Mesenchymal stem cell (in vitro differentiated cells and primary cell): ENCODE measurements at regions not wholly inside any gene's neighbourhood (a gene's known extent, or its start where the extent isn't known, plus 50 kb on each side); places are given as distances from the start of the nearest gene placed in this dataset.
"Not testable (repeated sequence)": the region's sequence is repeated elsewhere in the genome, so short reads cannot be mapped to it uniquely, and the experiment has no call there.

Source experiments
- DNase-seq: peaks from one replicate; pipeline ENCODE4 v3.0.0-alpha.2; 2013
- H2AFZ ChIP-seq: one replicate; pipeline ENCODE4 v1.6.1; 2013; ENCODE audit warnings: low read depth, mild to moderate bottlenecking, control low read depth, inconsistent platforms, low read length, moderate library complexity
- H2AK5ac ChIP-seq: 2 replicates; pipeline ENCODE4 v1.6.1; 2013; ENCODE audit warnings: low read length, moderate library complexity, mild to moderate bottlenecking, inconsistent platforms; ENCODE audit not compliant: severe bottlenecking
- H2BK120ac ChIP-seq: one replicate; pipeline ENCODE4 v1.6.1; 2013; ENCODE audit warnings: low read depth, mild to moderate bottlenecking, inconsistent platforms, low read length, moderate library complexity
- H2BK12ac ChIP-seq, 2 experiments: one replicate each; pipeline ENCODE4 v1.6.1; 2013; ENCODE audit warnings: inconsistent platforms in 2 of 2, low read length in 2 of 2, mild to moderate bottlenecking in 2 of 2, moderate library complexity in 2 of 2, control low read depth in 1 of 2
- H2BK15ac ChIP-seq: one replicate; pipeline ENCODE4 v1.6.1; 2013; ENCODE audit warnings: mild to moderate bottlenecking, low read depth, inconsistent platforms; ENCODE audit not compliant: poor library complexity, severe bottlenecking
- H2BK5ac ChIP-seq: 2 replicates; pipeline ENCODE4 v1.6.1; 2013; ENCODE audit warnings: low read depth, mild to moderate bottlenecking, low read length, control low read depth, inconsistent platforms; ENCODE audit not compliant: poor library complexity, severe bottlenecking
- H3K14ac ChIP-seq, 2 experiments: one replicate each; pipeline ENCODE4 v1.6.1; 2013; ENCODE audit warnings: inconsistent platforms in 2 of 2, low read length in 2 of 2, control low read depth in 1 of 2, mild to moderate bottlenecking in 1 of 2, moderate library complexity in 1 of 2
- H3K18ac ChIP-seq, 2 experiments: one replicate each; pipeline ENCODE4 v1.6.1; 2013; ENCODE audit warnings: inconsistent platforms in 2 of 2, low read length in 2 of 2, control low read depth in 1 of 2, low read depth in 1 of 2, mild to moderate bottlenecking in 1 of 2
- H3K23ac ChIP-seq, 2 experiments: one replicate each; pipeline ENCODE4 v1.6.1; 2013; ENCODE audit warnings: inconsistent platforms in 2 of 2, low read length in 2 of 2, mild to moderate bottlenecking in 2 of 2, moderate library complexity in 2 of 2, control low read depth in 1 of 2
- H3K27ac ChIP-seq: 2 replicates; pipeline ENCODE4 v1.5.1; 2013; ENCODE audit warnings: mild to moderate bottlenecking, moderate library complexity, low read length, control low read depth, inconsistent platforms; ENCODE audit not compliant: poor library complexity, severe bottlenecking
- H3K27me3 ChIP-seq, 2 experiments: 2 replicates each; pipeline versions ENCODE4 v1.6.1 to v1.7.0; 2013; ENCODE audit warnings: low read length in 2 of 2, mild to moderate bottlenecking in 2 of 2, moderate library complexity in 2 of 2, control low read depth in 1 of 2, inconsistent platforms in 1 of 2; ENCODE audit not compliant: control insufficient read depth in 1 of 2, insufficient read depth in 1 of 2
- H3K36me3 ChIP-seq, 2 experiments: 2 replicates each; pipeline versions ENCODE4 v1.6.1 to v1.7.0; 2013; ENCODE audit warnings: low read length in 2 of 2, control low read depth in 1 of 2, inconsistent platforms in 1 of 2, low read depth in 1 of 2, mild to moderate bottlenecking in 1 of 2; ENCODE audit not compliant: insufficient read depth in 2 of 2, control insufficient read depth in 1 of 2
- H3K4ac ChIP-seq, 2 experiments: one replicate each; pipeline ENCODE4 v1.6.1; 2013; ENCODE audit warnings: inconsistent platforms in 2 of 2, low read length in 2 of 2, mild to moderate bottlenecking in 2 of 2, moderate library complexity in 2 of 2, control low read depth in 1 of 2, low read depth in 1 of 2
- H3K4me1 ChIP-seq: 2 replicates; pipeline ENCODE4 v1.6.1; 2013; ENCODE audit warnings: low read depth, low read length, control low read depth; ENCODE audit not compliant: control insufficient read depth, insufficient read depth
- H3K4me2 ChIP-seq: 2 replicates; pipeline ENCODE4 v1.6.1; 2013; ENCODE audit warnings: low read length, mild to moderate bottlenecking, inconsistent platforms; ENCODE audit not compliant: poor library complexity, severe bottlenecking
- H3K4me3 ChIP-seq, 2 experiments: 2 replicates each; pipeline versions ENCODE4 v1.5.1 to v1.7.0; 2013; ENCODE audit warnings: low read length in 2 of 2, mild to moderate bottlenecking in 2 of 2, control low read depth in 1 of 2, low read depth in 1 of 2; ENCODE audit not compliant: insufficient read depth in 1 of 2
- H3K79me1 ChIP-seq: replicated peaks from 2 replicates; pipeline ENCODE4 v1.6.1; 2013; ENCODE audit warnings: mild to moderate bottlenecking, control low read depth, low read length, inconsistent platforms; ENCODE audit not compliant: poor library complexity, severe bottlenecking
- H3K9ac ChIP-seq: 2 replicates; pipeline ENCODE4 v1.7.0; 2013; ENCODE audit warnings: mild to moderate bottlenecking, low read length, moderate library complexity
- H3K9me3 ChIP-seq: 2 replicates; pipeline ENCODE4 v1.7.0; 2013; ENCODE audit warnings: mild to moderate bottlenecking, low read length; ENCODE audit not compliant: control insufficient read depth
- H4K8ac ChIP-seq: one replicate; pipeline ENCODE4 v1.6.1; 2013; ENCODE audit warnings: inconsistent platforms, mild to moderate bottlenecking, low read length, moderate library complexity
- H4K91ac ChIP-seq: one replicate; pipeline ENCODE4 v1.6.1; 2013; ENCODE audit warnings: mild to moderate bottlenecking, low read length, inconsistent platforms
- WGBS: methylation state at CpG from one replicate; pipeline ENCODE4 v1.1.7; 2013; ENCODE audit warnings: mixed read lengths; 5-methylcytosine and 5-hydroxymethylcytosine counted together

DNA sequence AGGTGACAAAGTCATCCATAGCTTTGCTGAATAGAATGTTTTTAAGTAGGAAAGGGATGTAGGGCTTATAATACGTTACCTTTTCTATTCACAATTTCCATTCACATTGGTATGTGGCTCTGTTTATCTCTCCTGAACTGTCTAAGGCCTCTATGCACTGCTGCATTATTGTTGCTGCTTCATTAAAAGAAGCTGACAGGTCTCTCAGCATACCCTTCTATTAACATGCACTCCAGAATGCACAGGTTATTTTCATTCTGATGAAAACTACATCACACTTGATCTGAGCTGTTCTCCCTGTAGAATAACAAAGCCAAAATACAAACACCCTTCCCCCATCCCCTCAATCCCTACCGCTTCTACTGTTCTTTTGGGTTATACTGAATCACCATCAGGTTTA is 399.3 kb downstream of the TBC1D32 start:
- 75% methylated on average over 1 of the region's 2 CpGs for WGBS
- H3K23ac ChIP-seq = no peak overlapping the region
- no peak overlapping the region for H2BK120ac ChIP-seq
- no peaks in the 10 kb centered on the region for H3K27me3 ChIP-seq
- H4K91ac ChIP-seq = no peak overlapping the region
- no peak overlapping the region for H2BK12ac ChIP-seq
- no peak overlapping the region for H3K4me3 ChIP-seq
- no peak overlapping the region for H2BK15ac ChIP-seq
- H3K14ac ChIP-seq = no peak overlapping the region
- H3K9me3 ChIP-seq = no peaks in the 10 kb centered on the region
- no peak overlapping the region for H2BK5ac ChIP-seq
- no peak overlapping the region for H3K9ac ChIP-seq
- H3K4me2 ChIP-seq = no peak overlapping the region
- H3K4ac ChIP-seq = no peak overlapping the region
- no peak overlapping the region for H3K27ac ChIP-seq
- no peaks in the 10 kb centered on the region for H3K4me1 ChIP-seq
- no peak overlapping the region for H3K18ac ChIP-seq
- H3K79me1 ChIP-seq = no peaks in the 10 kb centered on the region
- DNase-seq = no peak
- H2AFZ ChIP-seq = no peak overlapping the region
- H2AK5ac ChIP-seq = no peak overlapping the region
- H3K36me3 ChIP-seq = no peaks in the 10 kb centered on the region
- no peak overlapping the region for H4K8ac ChIP-seq

DNA sequence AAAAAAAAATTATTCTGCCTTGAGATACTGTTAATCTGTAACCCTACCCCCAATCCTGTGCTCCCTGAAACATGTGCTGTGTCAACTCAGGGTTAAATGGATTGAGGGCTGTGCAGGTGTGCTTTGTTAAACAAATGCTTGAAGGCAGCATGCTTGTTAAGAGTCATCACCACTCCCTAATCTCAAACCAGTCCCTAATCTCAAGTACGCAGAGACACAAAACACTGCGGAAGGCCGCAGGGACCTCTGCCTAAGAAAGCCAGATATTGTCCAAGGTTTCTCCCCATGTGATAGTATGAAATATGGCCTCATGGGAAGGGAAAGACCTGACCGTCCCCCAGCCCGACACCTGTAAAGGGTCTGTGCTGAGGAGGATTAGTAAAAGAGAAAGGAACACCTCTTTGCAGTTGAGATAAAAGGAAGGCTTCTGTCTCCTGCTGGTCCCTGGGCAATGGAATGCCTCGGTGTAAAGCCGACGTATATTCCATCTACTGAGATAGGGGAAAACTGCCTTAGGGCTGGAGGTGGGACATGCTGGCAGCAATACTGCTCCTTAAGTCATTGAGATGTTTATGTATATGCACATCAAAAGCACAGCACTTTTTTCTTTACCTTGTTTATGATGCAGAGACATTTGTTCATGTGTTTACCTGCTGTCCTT is 402.6 kb downstream of the TBC1D32 start:
- H3K4me3 ChIP-seq, H4K8ac ChIP-seq, H3K9me3 ChIP-seq, H2AK5ac ChIP-seq, H3K18ac ChIP-seq, H3K4me2 ChIP-seq, H2BK15ac ChIP-seq, H2AFZ ChIP-seq, H3K14ac ChIP-seq, H3K4ac ChIP-seq, H3K9ac ChIP-seq, DNase-seq, H3K23ac ChIP-seq, H2BK12ac ChIP-seq, H2BK5ac ChIP-seq, H4K91ac ChIP-seq, H2BK120ac ChIP-seq, H3K4me1 ChIP-seq, H3K27ac ChIP-seq, H3K27me3 ChIP-seq, H3K79me1 ChIP-seq, H3K36me3 ChIP-seq: not testable (repeated sequence)
- 33% methylated on average over 5 of the region's 8 CpGs for WGBS

DNA sequence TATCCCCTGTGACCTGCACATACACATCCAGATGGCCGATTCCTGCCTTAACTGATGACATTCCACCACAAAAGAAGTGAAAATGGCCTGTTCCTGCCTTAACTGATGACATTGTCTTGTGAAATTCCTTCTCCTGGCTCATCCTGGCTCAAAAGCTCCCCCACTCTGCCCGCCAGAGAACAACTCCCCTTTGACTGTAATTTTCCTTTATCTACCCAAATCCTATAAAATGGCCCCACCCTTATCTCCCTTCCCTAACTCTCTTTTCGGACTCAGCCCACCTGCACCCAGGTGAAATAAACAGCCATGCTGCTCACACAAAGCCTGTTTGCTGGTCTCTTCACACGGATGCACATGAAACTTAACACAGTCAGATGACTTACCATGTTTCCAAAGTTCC is 403.8 kb downstream of the TBC1D32 start:
- H3K4me3 ChIP-seq, H3K9me3 ChIP-seq, H2BK15ac ChIP-seq, H2BK120ac ChIP-seq, H3K4me1 ChIP-seq, H3K18ac ChIP-seq, H3K9ac ChIP-seq, H3K27me3 ChIP-seq, H2AFZ ChIP-seq, H3K27ac ChIP-seq, H3K4me2 ChIP-seq, H3K23ac ChIP-seq, H3K14ac ChIP-seq, H4K91ac ChIP-seq, H2BK5ac ChIP-seq, H4K8ac ChIP-seq, H3K36me3 ChIP-seq, H3K4ac ChIP-seq, H2BK12ac ChIP-seq, H3K79me1 ChIP-seq, DNase-seq, H2AK5ac ChIP-seq: not testable (repeated sequence)
- 36% methylated on average over 2 of the region's 4 CpGs for WGBS

DNA sequence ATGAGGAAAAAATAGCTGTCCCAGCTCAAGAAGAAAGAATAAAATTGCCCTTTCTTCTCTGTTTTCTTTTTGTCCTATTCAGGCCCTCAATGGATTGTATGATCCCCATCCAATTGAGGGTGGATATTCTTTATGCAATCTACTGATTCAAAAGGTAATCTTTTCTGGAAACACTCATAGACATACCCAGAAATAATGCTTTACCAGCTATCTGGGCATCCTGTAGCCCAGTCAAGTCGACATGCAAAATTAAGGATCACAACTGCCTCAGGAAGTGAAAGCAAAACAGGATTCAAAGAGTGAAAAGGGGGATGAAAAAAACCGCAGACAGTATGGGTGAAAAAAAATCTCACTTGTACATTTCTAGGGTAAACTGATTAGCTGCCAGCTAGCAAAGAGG is 410.1 kb downstream of the TBC1D32 start:
- Histone ChIP-seq H3K23ac (no peak overlapping the region), H3K18ac (no peak overlapping the region), H3K9ac (no peak overlapping the region), H3K36me3 (no peaks in the 10 kb centered on the region), H2BK5ac (no peak overlapping the region), H3K14ac (no peak overlapping the region), H4K8ac (no peak overlapping the region), H2AK5ac (no peak overlapping the region), H3K4me3 (no peak overlapping the region), H3K27ac (no peak overlapping the region), H3K79me1 (no peaks in the 10 kb centered on the region), H4K91ac (no peak overlapping the region), H2BK120ac (no peak overlapping the region), H3K9me3 (peaks cover 4% of the 10 kb centered on the region), H3K4me2 (no peak overlapping the region), H2BK15ac (no peak overlapping the region), H3K27me3 (no peaks in the 10 kb centered on the region), H2AFZ (no peak overlapping the region), H2BK12ac (no peak overlapping the region), H3K4ac (no peak overlapping the region), H3K4me1 (no peaks in the 10 kb centered on the region)
- 55% methylated on average over 2 of the region's 2 CpGs for WGBS
- DNase-seq = no peak
